Activated T-cell treated with anti-CD3 and anti-CD28 coated beads, Interleukin-2, amount 50 U/mL, for 1 hour (primary cell): ENCODE measurements at regions not wholly inside any gene's neighbourhood (a gene's known extent, or its start where the extent isn't known, plus 50 kb on each side); places are given as distances from the start of the nearest gene placed in this dataset.

Experiments
- DNase-seq: peaks from one replicate; pipeline ENCODE4 v3.0.0-alpha.2; 2020

GRCh38 chr2:118661179-118661578 is 186.3 kb downstream of the EN1 start:
- no peak for DNase-seq

GRCh38 chr2:118658596-118659198 is 188.8 kb downstream of the EN1 start:
- no peak for DNase-seq

- DNase-seq = no peak
These were observed 190.0 kb downstream of the EN1 start for GRCh38 chr2:118657466-118657865.

GRCh38 chr2:118654945-118655344 is 192.5 kb downstream of the EN1 start:
- no peak for DNase-seq

GRCh38 chr2:118650327-118650726 is 197.1 kb downstream of the EN1 start:
- DNase-seq = no peak

GRCh38 chr2:118645876-118646275 is 201.6 kb downstream of the EN1 start:
- DNase-seq = no peak

- DNase-seq = no peak
These were observed 203.3 kb downstream of the EN1 start for GRCh38 chr2:118644190-118644589.

- DNase-seq = no peak
These were observed 204.2 kb downstream of the EN1 start for GRCh38 chr2:118643294-118643693.

- no peak for DNase-seq
These were observed 204.9 kb downstream of the EN1 start for GRCh38 chr2:118642501-118642900.

GRCh38 chr2:118641711-118642110 is 205.7 kb downstream of the EN1 start:
- no peak for DNase-seq

- no peak for DNase-seq
These were observed 208.1 kb downstream of the EN1 start for GRCh38 chr2:118639371-118639770.

- DNase-seq = no peak
These were observed 209.0 kb downstream of the EN1 start for GRCh38 chr2:118638453-118638852.

GRCh38 chr2:118635891-118636290 is 211.6 kb downstream of the EN1 start:
- DNase-seq = no peak

GRCh38 chr2:118634876-118635275 is 212.6 kb downstream of the EN1 start:
- DNase-seq = no peak

- no peak for DNase-seq
These were observed 214.0 kb downstream of the EN1 start for GRCh38 chr2:118633371-118634018.

- no peak for DNase-seq
These were observed 214.5 kb downstream of the EN1 start for GRCh38 chr2:118632921-118633320.

- DNase-seq = no peak
These were observed 220.3 kb downstream of the EN1 start for GRCh38 chr2:118627156-118627555.

- DNase-seq = no peak
These were observed 224.5 kb downstream of the EN1 start for GRCh38 chr2:118622913-118623312.

GRCh38 chr2:118622108-118622507 is 225.3 kb downstream of the EN1 start:
- no peak for DNase-seq

- DNase-seq = no peak
These were observed 229.2 kb downstream of the EN1 start for GRCh38 chr2:118618279-118618678.

GRCh38 chr2:118616432-118616831 is 231.0 kb downstream of the EN1 start:
- DNase-seq = no peak

GRCh38 chr2:118614841-118615271 is 232.6 kb downstream of the EN1 start:
- DNase-seq = no peak

- DNase-seq = no peak
These were observed 233.7 kb downstream of the EN1 start for GRCh38 chr2:118613737-118614136.

GRCh38 chr2:118611691-118612090 is 235.8 kb downstream of the EN1 start:
- DNase-seq = no peak

GRCh38 chr2:118609138-118609537 is 238.3 kb downstream of the EN1 start:
- DNase-seq = no peak
